ENCODE measurements at regions not wholly inside any gene's neighbourhood (a gene's known extent, or its start where the extent isn't known, plus 50 kb on each side); places are given as distances from the start of the nearest gene placed in this dataset.

DNA sequence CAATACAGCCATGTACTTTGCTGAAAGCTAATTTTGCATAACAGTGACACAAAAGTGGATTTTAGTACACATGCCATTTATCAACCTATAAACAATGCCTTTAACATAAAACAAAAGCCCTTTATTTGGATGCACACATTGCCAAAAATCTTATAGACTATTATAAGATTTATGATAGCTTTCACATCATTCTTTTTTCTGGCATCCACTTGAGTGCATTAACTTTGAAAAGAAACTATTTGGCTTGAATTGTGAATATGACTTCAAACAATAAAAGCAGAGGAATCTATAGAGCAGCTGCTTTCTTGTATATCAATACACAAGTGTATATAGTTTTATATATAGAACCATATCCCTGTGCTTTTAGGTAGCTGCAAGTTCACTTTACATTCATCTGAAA is 577.4 kb downstream of the CBLN2 start:
- no peak for TF ChIP-seq POLR2AphosphoS5 (IDR thresholded peaks at IDR 0.05; ENCODE audit: low read depth, low read length)
- TF ChIP-seq TAF1 (IDR thresholded peaks at IDR 0.05; ENCODE audit: borderline replicate concordance, insufficient read depth, low read length), result no peak
- no peak for TF ChIP-seq REST (IDR thresholded peaks at IDR 0.05; ENCODE audit: insufficient read depth in 1 of 2, low read depth in 2 of 2, low read length in 2 of 2)
- TF ChIP-seq FOXP2 (optimal IDR thresholded peaks at IDR 0.05; ENCODE audit: borderline replicate concordance, extremely low read depth, extremely low read length, insufficient read depth), result no peak
- TF ChIP-seq SIN3A (IDR thresholded peaks at IDR 0.05; ENCODE audit: borderline replicate concordance, insufficient read depth, low read length), result no peak

DNA sequence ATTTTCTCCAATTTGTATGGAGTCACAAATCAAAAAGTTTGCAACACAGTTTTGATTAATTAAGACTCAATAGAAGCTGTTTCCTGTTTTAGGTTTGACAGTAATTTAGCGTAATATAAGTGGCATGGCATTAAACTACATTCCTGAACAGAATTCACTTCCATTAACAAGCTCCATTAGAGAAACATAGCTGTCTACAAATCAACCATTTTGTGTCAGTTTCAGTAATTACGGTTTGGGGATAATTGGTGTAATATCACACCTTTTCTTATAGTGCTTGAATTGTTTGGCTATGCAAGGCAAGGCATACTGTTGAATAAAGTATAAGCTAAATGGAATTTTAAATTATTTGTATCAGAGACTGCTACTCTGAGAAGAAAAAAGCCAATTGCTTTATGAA is 585.5 kb downstream of the CBLN2 start:
- no peak for TF ChIP-seq FOXP2 (optimal IDR thresholded peaks at IDR 0.05; ENCODE audit: borderline replicate concordance, extremely low read depth, extremely low read length, insufficient read depth)
- TF ChIP-seq REST (IDR thresholded peaks at IDR 0.05; ENCODE audit: insufficient read depth in 1 of 2, low read depth in 2 of 2, low read length in 2 of 2), result no peak
- TF ChIP-seq SIN3A (IDR thresholded peaks at IDR 0.05; ENCODE audit: borderline replicate concordance, insufficient read depth, low read length), result no peak
- TF ChIP-seq POLR2AphosphoS5 (IDR thresholded peaks at IDR 0.05; ENCODE audit: low read depth, low read length), result no peak
- no peak for TF ChIP-seq TAF1 (IDR thresholded peaks at IDR 0.05; ENCODE audit: borderline replicate concordance, insufficient read depth, low read length)

DNA sequence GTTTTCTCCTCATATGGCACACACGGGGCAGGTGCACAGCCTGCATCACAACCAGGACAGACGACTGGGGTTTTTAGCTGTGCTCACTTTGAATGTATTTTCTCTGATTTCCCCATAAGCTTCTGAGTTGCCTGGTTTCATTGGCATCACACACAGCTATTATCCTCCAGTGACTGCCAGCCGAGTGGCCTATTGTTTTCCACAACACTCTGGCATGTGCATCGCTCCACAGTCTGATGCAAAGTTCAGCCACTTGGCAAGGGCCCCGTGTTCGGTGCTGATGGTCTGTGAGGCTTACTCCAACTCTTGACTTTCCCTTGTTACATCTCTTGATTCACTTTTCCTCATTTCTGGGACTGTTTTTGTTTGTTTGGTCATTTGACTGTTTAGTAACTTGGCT is 593.1 kb downstream of the CBLN2 start:
- TF ChIP-seq FOXP2 (optimal IDR thresholded peaks at IDR 0.05; ENCODE audit: borderline replicate concordance, extremely low read depth, extremely low read length, insufficient read depth) (no peak), REST (IDR thresholded peaks at IDR 0.05; ENCODE audit: insufficient read depth in 1 of 2, low read depth in 2 of 2, low read length in 2 of 2) (no peak), TAF1 (IDR thresholded peaks at IDR 0.05; ENCODE audit: borderline replicate concordance, insufficient read depth, low read length) (no peak), SIN3A (IDR thresholded peaks at IDR 0.05; ENCODE audit: borderline replicate concordance, insufficient read depth, low read length) (no peak), POLR2AphosphoS5 (IDR thresholded peaks at IDR 0.05; ENCODE audit: low read depth, low read length) (no peak)

- no peak for TF ChIP-seq SIN3A (IDR thresholded peaks at IDR 0.05; ENCODE audit: borderline replicate concordance, insufficient read depth, low read length)
- no peak for TF ChIP-seq REST (IDR thresholded peaks at IDR 0.05; ENCODE audit: insufficient read depth in 1 of 2, low read depth in 2 of 2, low read length in 2 of 2)
- TF ChIP-seq FOXP2 (optimal IDR thresholded peaks at IDR 0.05; ENCODE audit: borderline replicate concordance, extremely low read depth, extremely low read length, insufficient read depth), result no peak
- TF ChIP-seq POLR2AphosphoS5 (IDR thresholded peaks at IDR 0.05; ENCODE audit: low read depth, low read length), result no peak
- TF ChIP-seq TAF1 (IDR thresholded peaks at IDR 0.05; ENCODE audit: borderline replicate concordance, insufficient read depth, low read length), result no peak
These were observed 601.7 kb downstream of the CBLN2 start for GRCh38 chr18:71942433-71942832.

DNA sequence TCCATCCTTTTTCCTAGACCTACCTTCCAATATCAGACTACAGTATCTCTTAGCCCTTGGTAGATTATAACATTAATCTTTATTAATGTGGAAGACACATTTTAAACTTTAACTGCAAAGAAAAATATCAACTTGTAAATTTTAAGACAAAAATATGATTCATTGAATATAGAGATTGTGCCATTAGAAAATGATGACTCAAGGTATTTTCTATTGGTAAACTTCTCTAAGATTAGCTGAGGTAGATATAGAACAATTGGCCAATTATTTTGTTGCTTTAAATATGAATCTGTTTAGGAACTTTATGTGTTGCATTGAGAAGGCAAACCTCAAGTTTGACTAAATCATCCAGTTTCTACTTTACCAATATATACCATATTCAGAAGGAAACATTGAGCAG is 604.7 kb downstream of the CBLN2 start:
- TF ChIP-seq POLR2AphosphoS5 (IDR thresholded peaks at IDR 0.05; ENCODE audit: low read depth, low read length), result no peak
- TF ChIP-seq REST (IDR thresholded peaks at IDR 0.05; ENCODE audit: insufficient read depth in 1 of 2, low read depth in 2 of 2, low read length in 2 of 2), result no peak
- no peak for TF ChIP-seq SIN3A (IDR thresholded peaks at IDR 0.05; ENCODE audit: borderline replicate concordance, insufficient read depth, low read length)
- no peak for TF ChIP-seq TAF1 (IDR thresholded peaks at IDR 0.05; ENCODE audit: borderline replicate concordance, insufficient read depth, low read length)
- no peak for TF ChIP-seq FOXP2 (optimal IDR thresholded peaks at IDR 0.05; ENCODE audit: borderline replicate concordance, extremely low read depth, extremely low read length, insufficient read depth)

Data from PFSK-1 (cell line).